Body of pancreas (tissue), 4 donors: ENCODE measurements at regions not wholly inside any gene's neighbourhood (a gene's known extent, or its start where the extent isn't known, plus 50 kb on each side); places are given as distances from the start of the nearest gene placed in this dataset.

ENCODE experiments used
- ATAC-seq: fragments of 150-250 bp; one replicate; pipeline ENCODE4 v1.9.1; 2016
- DNase-seq, 4 donors: peaks; one replicate each; pipeline ENCODE4 v3.0.0-alpha.2; 2019
- H3K27ac ChIP-seq, 4 donors: fragments of 200-600 bp; sonication (generic); 1 replicate in 3 of 4; 2 replicates in 1 of 4; pipeline versions ENCODE4 v1.5.1 to v1.6.1; 2016 to 2019; ENCODE audit warnings: mild to moderate bottlenecking in 1 of 4, mixed read lengths in 1 of 4, moderate library complexity in 1 of 4
- H3K27me3 ChIP-seq, 2 donors: fragments of 200-600 bp; sonication (generic); one replicate each; pipeline ENCODE4 v1.6.0; 2016; ENCODE audit warnings: mild to moderate bottlenecking in 1 of 2
- H3K36me3 ChIP-seq, 2 donors: fragments of 200-600 bp; sonication (generic); replicated peaks in 1 of 2; 2 replicates each; pipeline ENCODE4 v1.5.1; 2016; ENCODE audit warnings: low read depth in 2 of 2; ENCODE audit not compliant: insufficient read depth in 1 of 2
- H3K4me1 ChIP-seq: fragments of 200-600 bp; sonication (generic); one replicate; pipeline ENCODE4 v1.6.0; 2016
- H3K4me3 ChIP-seq, 2 donors: fragments of 200-600 bp; sonication (generic); 1 replicate in 1 of 2; 2 replicates in 1 of 2; pipeline ENCODE4 v1.5.1; 2016 to 2019
- H3K9me3 ChIP-seq, 3 donors: fragments of 200-600 bp; sonication (generic); 1 replicate in 2 of 3; 2 replicates in 1 of 3; pipeline ENCODE4 v1.5.1; 2016
- CTCF ChIP-seq, 7 experiments: fragments of 450-650 bp in 4 of 7; fragments of 200-600 bp in 3 of 7; sonication (generic) in 3 of 7; IDR thresholded peaks; one replicate each; pipeline ENCODE4 v1.5.1; 2016 to 2019; ENCODE audit warnings: antibody characterized with exemption in 7 of 7
- POLR2A ChIP-seq, 3 donors: fragments of 450-650 bp; IDR thresholded peaks; one replicate each; pipeline ENCODE4 v1.6.1; 2016; ENCODE audit warnings: antibody characterized with exemption in 3 of 3, mild to moderate bottlenecking in 2 of 3
- WGBS, 2 donors: methylation state at CpG; one replicate each; pipeline ENCODE4 v1.1.5; 2017; 5-methylcytosine and 5-hydroxymethylcytosine counted together
- intact Hi-C: fragments of 100-400 bp; cut with DNase I; formaldehyde crosslinking; loops from one replicate; pipeline ENCODE4 v1.15.1; 2023

GRCh38 chr3:98999675-99000074 lies 98.2 kb upstream of the DCBLD2 start:
- ATAC-seq (no peak), DNase-seq (no peak)
- Histone ChIP-seq H3K36me3 (no peaks in the 10 kb centered on the region), H3K9me3 (no peaks in the 10 kb centered on the region), H3K27me3 (no peaks in the 10 kb centered on the region), H3K4me1 (no peaks in the 10 kb centered on the region), H3K27ac (no peak overlapping the region), H3K4me3 (no peak overlapping the region)
- intact Hi-C loops, result loop anchor here (10.0 kb wide), 1 partner anchor 395 kb away; no protein-coding TSS in a partner anchor
- no peak for TF ChIP-seq CTCF (IDR thresholded peaks at IDR 0.05)
- no peak for TF ChIP-seq POLR2A (IDR thresholded peaks at IDR 0.05)

- peak in 6 of 7 experiments; percentile 42 to 71 (median 62) for TF ChIP-seq CTCF (IDR thresholded peaks at IDR 0.05)
- no peak for TF ChIP-seq POLR2A (IDR thresholded peaks at IDR 0.05)
- Histone ChIP-seq H3K27ac (no peak overlapping the region), H3K4me3 (no peak overlapping the region), H3K36me3 (no peaks in the 10 kb centered on the region), H3K27me3 (no peaks in the 10 kb centered on the region), H3K9me3 (no peaks in the 10 kb centered on the region), H3K4me1 (no peaks in the 10 kb centered on the region)
- peak; percentile 53 for ATAC-seq
- intact Hi-C loops, result loop anchor here (10.0 kb wide), 1 partner anchor 389 kb away; no protein-coding TSS in a partner anchor
- no peak for DNase-seq
Observed at GRCh38 chr3:98994128-98994762, 92.8 kb upstream of the DCBLD2 start.

GRCh38 chr3:98991393-98991792 lies 89.9 kb upstream of the DCBLD2 start:
- ATAC-seq, result no peak
- H3K4me1 ChIP-seq, result no peaks in the 10 kb centered on the region
- H3K27me3 ChIP-seq, result no peaks in the 10 kb centered on the region
- intact Hi-C loops, result loop anchor here (10.0 kb wide), 1 partner anchor 387 kb away; no protein-coding TSS in a partner anchor
- DNase-seq, result no peak
- no peak for TF ChIP-seq CTCF (IDR thresholded peaks at IDR 0.05)
- TF ChIP-seq POLR2A (IDR thresholded peaks at IDR 0.05), result no peak
- H3K4me3 ChIP-seq, result no peak overlapping the region
- H3K36me3 ChIP-seq, result no peaks in the 10 kb centered on the region
- H3K27ac ChIP-seq, result no peak overlapping the region
- no peaks in the 10 kb centered on the region for H3K9me3 ChIP-seq

GRCh38 chr3:98990657-98991056 lies 89.2 kb upstream of the DCBLD2 start:
- TF ChIP-seq CTCF (IDR thresholded peaks at IDR 0.05) (no peak), POLR2A (IDR thresholded peaks at IDR 0.05) (no peak)
- no peak overlapping the region for H3K27ac ChIP-seq
- WGBS, 2 donors, result 65 to 70% methylated on average over 2 of the region's 2 CpGs
- ATAC-seq (no peak), DNase-seq (no peak)
- no peaks in the 10 kb centered on the region for H3K36me3 ChIP-seq
- no peaks in the 10 kb centered on the region for H3K27me3 ChIP-seq
- no peak overlapping the region for H3K4me3 ChIP-seq
- H3K4me1 ChIP-seq, result no peaks in the 10 kb centered on the region
- no peaks in the 10 kb centered on the region for H3K9me3 ChIP-seq
- intact Hi-C loops, result loop anchor here (10.0 kb wide), 1 partner anchor 386 kb away; no protein-coding TSS in a partner anchor

GRCh38 chr3:98986073-98986472 lies 84.6 kb upstream of the DCBLD2 start:
- Histone ChIP-seq H3K9me3 (no peaks in the 10 kb centered on the region), H3K27me3 (no peaks in the 10 kb centered on the region), H3K4me1 (no peaks in the 10 kb centered on the region), H3K27ac (no peak overlapping the region), H3K36me3 (no peaks in the 10 kb centered on the region), H3K4me3 (no peak overlapping the region)
- DNase-seq (no peak), ATAC-seq (no peak)
- intact Hi-C loops, result no loop called here
- no peak for TF ChIP-seq CTCF (IDR thresholded peaks at IDR 0.05)
- TF ChIP-seq POLR2A (IDR thresholded peaks at IDR 0.05), result no peak
- 50 to 55% methylated on average over 1 of the region's 1 CpG for WGBS, 2 donors
